GM12865 (cell line): ENCODE measurements at regions not wholly inside any gene's neighbourhood (a gene's known extent, or its start where the extent isn't known, plus 50 kb on each side); places are given as distances from the start of the nearest gene placed in this dataset.
"Not testable (repeated sequence)": the region's sequence is repeated elsewhere in the genome, so short reads cannot be mapped to it uniquely, and the experiment has no call there.

ENCODE experiments used
- DNase-seq: peaks from one replicate; pipeline ENCODE4 v3.0.0; 2010; ENCODE audit warnings: low read depth
- H3K4me3 ChIP-seq: 2 replicates; pipeline ENCODE4 v1.5.1; 2011; ENCODE audit warnings: mild to moderate bottlenecking, low read depth, low read length, control low read depth
- CTCF ChIP-seq: IDR thresholded peaks from 2 replicates; pipeline ENCODE4 v1.5.1; 2011; ENCODE audit warnings: low read length, control low read depth, low read depth, inconsistent platforms; ENCODE audit not compliant: insufficient read depth; ENCODE audit errors: missing control alignments

DNA sequence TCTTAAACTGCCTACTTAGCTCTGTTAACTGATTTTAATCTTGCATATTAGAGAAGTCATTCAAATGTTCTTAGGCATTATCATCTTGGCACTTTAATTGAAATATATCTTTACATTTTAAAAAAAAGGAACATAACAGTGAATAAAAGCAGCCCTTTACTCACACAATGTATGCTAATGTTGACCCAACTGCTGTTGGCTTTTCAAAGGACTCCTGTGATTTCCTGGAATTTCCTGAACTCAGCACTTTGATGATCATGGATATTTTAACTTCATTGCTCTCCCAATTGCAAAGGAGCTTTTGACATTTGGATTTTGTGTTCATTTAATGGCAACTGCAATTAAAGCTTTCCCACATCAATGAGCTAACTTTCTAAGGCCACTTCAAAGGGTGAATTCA, 1230.3 kb downstream of the DIAPH3 start:
- no peak for TF ChIP-seq CTCF
- no peak for DNase-seq
- H3K4me3 ChIP-seq, result no peak overlapping the region

GRCh38 chr13:58935689-58936088, 1228.0 kb downstream of the DIAPH3 start:
- no peak for DNase-seq
- no peak for TF ChIP-seq CTCF
- H3K4me3 ChIP-seq, result no peak overlapping the region

DNA sequence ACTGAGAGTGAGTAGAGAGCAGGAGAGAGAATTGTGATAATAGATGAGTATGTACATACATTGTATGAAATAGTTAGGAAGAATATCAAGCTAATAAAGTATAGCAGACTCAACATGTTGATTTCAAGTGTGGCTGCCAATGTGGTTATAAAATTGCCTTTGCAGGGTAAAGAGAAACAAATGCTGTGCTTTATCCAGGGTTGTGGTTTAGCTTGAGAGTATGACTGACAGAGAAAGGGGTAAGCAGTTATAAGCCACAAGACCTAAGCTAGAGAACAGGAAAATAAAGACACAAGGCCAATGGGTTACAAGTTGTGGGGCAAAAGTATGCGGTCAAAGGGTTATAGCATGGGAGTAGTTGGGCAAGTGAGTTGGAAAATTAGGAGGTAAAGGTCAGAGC, 1217.5 kb downstream of the DIAPH3 start:
- no peak for TF ChIP-seq CTCF
- DNase-seq, result peak; percentile 2
- H3K4me3 ChIP-seq, result no peak overlapping the region

- no peak overlapping the region for H3K4me3 ChIP-seq
- TF ChIP-seq CTCF, result no peak
- DNase-seq, result no peak
Observed at GRCh38 chr13:58949646-58950045, 1214.1 kb downstream of the DIAPH3 start.

DNA sequence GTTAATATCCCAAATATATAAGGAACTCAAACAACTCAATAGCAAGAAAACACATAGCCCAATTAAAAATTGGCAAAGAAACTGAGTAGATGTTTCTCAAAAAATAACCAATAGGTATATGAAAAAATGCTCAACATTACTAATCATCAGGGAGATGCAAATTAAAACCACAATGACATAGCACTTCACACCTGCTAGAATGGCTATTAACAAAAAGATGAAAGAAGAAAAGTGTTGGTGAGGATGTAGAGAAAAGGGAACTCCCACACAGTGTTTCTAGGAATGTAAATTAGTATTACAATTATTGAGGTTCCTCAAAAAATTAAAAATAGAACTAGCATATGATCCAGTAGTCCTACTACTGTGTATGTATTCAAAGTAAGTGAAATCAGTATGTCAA, 1212.8 kb downstream of the DIAPH3 start:
- no peak for DNase-seq
- no peak overlapping the region for H3K4me3 ChIP-seq
- TF ChIP-seq CTCF, result no peak

DNA sequence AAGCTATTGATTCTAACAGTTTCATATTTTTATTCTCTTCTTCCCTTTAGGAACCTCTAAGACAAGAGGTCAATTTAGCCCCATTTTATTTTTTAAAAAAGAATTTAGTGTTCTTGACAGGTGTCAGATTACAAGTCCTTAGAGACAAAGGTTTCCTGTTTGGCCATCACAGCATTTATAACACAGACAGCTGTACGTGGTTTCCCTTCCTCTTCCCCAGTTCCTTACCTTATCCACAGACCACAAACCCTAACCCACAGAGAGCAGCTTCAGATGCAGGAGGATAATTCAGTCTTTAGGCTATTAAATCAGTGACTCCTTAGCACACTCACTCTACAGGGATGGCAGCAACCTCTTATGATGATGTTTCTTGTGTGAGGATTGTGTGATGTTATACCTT, 1210.1 kb downstream of the DIAPH3 start:
- no peak for TF ChIP-seq CTCF
- DNase-seq, result peak; percentile 85
- H3K4me3 ChIP-seq, result no peak overlapping the region

DNA sequence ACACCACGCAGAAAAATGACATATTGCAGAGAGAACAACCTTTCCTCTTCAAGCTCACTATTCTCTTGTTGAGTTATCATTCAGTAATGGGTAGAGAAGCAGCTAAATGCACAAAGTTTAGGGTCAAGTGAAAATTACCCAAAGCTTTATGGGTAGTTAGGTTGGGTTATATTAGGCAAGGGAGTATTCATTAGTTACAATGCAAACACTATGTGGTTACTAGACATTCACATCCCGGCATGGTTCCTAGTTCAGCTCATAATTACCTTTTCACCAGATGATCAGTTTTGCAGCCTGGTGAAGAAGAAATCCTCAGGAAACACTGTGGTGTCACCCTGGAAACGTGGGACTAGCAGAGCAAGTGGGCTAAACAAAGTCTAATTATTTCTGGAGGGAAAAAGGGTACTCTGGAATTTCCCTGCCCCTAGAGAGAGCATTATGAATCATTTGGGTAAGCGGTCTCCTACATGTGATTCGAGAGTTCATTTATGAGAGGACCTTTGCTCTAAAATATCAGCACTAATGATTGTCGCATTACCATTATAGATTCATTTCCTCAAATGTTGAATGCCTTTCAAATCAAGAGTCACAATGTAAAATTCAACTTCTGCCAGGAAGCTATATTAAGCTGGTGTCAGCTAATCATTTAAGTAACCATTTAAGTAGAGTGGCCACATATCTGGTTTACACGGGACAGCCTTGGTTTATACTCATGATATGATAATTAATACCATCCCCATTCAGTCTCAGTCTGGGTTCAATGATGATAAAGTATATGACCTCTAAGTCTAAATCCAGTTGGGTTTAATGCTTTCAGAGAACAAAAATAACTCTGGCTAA, 1208.0 kb downstream of the DIAPH3 start:
- no peak overlapping the region for H3K4me3 ChIP-seq
- no peak for TF ChIP-seq CTCF
- DNase-seq, result peak; percentile 66

DNA sequence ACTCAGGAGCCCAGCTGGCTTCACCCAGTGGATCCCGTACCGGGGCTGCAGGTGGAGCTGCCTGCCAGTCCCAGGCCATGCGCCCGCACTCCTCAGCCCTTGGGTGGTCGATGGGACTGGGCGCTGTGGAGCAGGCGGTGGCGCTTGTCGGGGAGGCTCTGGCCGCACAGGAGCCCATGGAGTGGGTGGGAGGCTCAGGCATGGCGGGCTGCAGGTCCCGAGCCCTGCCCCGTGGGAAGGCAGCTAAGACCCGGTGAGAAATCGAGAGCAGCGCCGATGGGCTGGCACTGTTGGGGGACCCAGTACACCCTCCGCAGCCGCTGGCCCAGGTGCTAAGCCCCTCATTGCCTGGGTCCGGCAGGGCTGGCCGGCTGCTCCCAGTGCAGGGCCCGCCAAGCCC, 1205.6 kb downstream of the DIAPH3 start:
- not testable (repeated sequence) for DNase-seq

More for the DNA sequence above, 1205.6 kb downstream of the DIAPH3 start:
- not testable (repeated sequence) for H3K4me3 ChIP-seq
